ENCODE measurements at regions not wholly inside any gene's neighbourhood (a gene's known extent, or its start where the extent isn't known, plus 50 kb on each side); places are given as distances from the start of the nearest gene placed in this dataset.

DNA sequence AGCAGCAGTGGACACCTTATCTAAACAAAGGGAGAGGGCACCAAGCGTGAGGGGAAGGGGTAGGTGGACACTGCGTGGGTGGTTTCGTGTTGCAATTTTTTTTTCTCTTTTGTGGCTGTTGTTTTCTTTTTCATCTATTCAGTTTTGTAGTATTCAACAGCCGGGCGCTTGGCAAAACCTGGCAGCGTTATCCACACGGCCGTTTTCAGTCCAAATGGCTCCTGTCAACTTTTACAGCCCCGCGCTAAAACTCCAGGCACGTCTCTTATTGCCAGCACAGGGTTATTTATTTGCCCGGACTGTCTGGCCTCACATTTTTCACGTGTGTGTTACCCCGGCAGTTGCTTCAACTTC, 192.2 kb downstream of the BCOR start:
- no peak for DNase-seq

- DNase-seq, result no peak
Measured at GRCh38 chrX:39905946-39906345, 191.8 kb downstream of the BCOR start.

- DNase-seq, result peak; percentile 81
Measured at GRCh38 chrX:39907964-39908661, 189.6 kb downstream of the BCOR start.

DNA sequence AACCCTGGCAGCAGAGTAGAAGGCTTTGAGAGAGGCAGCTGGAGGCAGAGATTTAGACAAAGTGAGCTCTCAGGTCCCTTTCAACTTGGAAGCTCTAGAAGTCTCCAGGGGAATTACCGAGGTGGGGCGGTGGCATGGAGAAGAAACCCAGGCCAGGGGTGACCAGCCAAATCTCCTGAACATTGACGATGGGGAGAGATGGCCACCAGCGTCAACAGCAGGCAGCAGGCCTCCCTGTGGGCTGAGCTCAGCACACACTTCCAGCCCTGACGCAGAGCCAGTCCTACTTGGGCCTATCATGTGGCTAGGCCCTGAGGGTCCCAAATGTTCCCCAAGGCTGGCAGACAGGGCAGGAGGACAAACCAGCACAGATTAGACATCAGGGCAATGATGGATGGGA, 187.8 kb downstream of the BCOR start:
- DNase-seq, result no peak

DNA sequence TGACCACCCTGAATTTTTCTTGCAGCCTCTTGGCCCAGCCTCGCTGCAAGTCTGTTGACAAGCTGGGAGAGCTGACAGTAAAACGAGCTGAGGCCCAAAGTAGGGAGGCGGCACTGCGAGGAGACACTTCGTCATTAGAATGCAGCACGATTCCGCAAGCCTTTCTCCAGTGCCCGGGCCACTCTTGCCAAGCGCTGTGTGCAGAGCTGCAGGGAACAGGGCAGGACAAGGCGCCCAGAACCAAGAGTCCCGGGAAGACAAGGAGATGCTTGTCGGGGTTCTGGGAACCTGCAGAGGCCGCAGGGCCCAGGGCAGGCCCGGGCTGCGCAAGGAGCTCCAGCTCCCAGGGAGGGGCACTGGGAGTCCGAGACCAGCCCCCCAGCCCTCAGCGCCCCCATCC, 187.1 kb downstream of the BCOR start:
- DNase-seq, result no peak

DNA sequence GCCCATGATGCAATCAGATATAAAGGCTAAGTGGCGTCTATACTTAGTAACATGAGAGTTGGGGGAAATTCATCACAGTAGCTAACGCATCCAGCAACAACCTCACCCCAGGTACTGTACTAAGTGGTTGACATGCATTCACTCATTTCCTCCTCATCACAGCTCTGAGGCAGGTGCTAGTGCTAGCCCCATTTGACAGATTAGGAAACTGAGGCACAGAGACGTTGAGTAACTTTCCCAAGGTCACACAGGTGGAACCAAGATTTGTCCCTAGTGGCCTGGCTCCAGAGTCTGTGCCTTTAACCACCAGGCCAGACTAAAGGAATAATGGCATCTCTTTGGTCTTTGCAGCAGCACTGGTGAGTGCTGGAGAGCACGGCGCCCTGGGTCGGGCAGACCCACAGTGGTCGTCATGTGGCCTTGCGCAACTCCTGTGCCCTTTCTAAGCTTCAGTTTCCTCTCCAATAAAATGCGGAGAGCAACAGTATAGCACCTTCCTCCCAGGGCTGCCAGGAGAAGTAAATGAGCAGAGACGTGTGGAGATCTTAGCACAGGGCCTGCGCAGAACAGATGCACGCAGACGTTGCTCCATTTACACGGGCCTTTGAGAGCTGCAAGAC, 186.4 kb downstream of the BCOR start:
- DNase-seq, result no peak

DNA sequence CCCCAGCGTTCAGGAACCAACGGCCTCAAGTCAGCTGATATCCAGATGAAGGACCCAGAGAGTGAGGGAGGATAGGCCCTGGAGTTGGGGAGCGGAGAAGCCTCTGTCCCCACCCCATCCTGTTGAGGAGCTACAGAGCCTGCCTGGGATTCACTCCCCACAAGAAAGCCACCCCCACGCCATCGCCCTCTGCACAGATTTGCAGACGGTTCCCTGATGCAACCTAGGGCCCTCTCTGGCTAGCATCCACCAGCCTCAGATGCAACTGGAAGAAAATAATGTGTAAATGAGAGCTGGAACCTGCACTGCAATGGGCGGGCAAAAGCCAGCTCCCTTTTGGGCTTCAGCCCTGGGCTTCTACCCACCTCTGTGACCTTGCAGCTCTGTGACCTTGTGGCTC, 185.6 kb downstream of the BCOR start:
- DNase-seq, result no peak

GRCh38 chrX:39915081-39915480, 182.7 kb downstream of the BCOR start:
- DNase-seq, result no peak

DNA sequence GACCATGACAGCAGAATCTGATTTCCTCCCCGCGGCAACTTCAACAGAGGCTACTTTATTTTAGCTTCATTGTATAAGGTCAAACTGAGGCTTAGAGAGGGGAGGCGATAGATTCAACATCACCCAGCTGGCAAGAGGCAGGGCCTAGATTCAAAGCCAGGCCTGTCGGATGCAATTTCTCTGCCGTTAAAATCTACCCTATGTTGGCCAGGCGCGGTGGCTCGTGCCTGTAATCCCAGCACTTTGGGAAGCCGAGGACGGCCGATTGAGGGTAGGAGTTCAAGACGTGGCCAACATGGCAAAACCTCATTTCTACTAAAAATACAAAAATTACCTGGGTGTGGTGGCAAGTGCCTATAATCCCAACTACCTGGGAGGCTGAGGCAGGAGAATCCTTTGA, 182.2 kb downstream of the BCOR start:
- DNase-seq, result no peak

- no peak for DNase-seq
Measured at GRCh38 chrX:39921838-39922237, 175.9 kb downstream of the BCOR start.

GRCh38 chrX:39922488-39922887, 175.3 kb downstream of the BCOR start:
- DNase-seq, result no peak

- no peak for DNase-seq
Measured at GRCh38 chrX:39922926-39923325, 174.8 kb downstream of the BCOR start.

DNA sequence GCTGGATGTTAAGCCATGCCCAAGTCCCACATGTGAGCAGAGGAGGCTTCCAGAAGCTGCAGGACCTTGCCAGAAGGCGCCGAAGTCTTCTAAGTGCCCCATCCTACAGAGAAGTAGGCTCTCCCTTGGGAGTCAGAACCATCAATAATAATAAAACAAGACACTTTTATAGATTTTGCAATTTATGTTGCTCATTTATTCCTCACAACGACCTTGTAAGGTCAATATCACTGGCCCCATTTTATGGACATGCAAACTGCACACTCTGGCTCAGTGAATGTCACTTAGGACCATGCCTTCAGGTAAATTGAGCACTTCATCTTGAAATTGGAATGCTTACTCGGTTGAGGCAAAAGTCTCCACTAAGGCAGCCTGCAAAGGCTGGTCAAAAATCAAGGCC, 170.4 kb downstream of the BCOR start:
- DNase-seq, result no peak

- no peak for DNase-seq
Measured at GRCh38 chrX:39928704-39929378, 168.9 kb downstream of the BCOR start.

DNA sequence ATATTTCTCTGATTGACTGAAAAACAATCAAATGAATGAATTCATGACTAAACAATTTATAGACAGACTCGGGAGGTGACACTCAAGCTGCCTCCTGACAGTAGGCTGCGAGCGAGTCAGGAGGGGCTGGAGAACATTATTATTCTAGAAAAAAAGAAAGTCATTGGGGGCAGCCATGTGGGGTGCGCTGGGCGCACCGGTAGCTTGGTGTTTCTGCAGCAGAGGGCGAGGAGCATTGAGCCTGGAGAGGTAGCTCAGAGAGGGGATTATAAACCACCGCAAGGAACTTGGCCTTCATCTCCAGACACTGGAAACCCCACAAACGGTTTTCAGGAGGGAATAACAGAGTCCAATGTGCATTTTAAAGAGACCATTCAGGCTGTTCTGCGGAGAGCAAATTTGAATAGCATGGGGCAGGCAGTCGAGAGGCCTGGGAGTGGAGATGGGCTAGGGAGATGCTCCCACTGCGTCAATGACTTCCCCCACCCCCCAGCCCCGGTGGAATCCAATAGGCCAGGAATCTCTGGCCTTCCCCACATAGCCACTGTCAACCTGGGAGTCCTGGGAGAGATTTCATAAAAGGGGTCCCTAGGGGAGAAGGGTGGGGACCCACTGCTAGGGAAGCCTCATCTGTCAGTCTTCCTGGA, 168.3 kb downstream of the BCOR start:
- DNase-seq, result no peak

DNA sequence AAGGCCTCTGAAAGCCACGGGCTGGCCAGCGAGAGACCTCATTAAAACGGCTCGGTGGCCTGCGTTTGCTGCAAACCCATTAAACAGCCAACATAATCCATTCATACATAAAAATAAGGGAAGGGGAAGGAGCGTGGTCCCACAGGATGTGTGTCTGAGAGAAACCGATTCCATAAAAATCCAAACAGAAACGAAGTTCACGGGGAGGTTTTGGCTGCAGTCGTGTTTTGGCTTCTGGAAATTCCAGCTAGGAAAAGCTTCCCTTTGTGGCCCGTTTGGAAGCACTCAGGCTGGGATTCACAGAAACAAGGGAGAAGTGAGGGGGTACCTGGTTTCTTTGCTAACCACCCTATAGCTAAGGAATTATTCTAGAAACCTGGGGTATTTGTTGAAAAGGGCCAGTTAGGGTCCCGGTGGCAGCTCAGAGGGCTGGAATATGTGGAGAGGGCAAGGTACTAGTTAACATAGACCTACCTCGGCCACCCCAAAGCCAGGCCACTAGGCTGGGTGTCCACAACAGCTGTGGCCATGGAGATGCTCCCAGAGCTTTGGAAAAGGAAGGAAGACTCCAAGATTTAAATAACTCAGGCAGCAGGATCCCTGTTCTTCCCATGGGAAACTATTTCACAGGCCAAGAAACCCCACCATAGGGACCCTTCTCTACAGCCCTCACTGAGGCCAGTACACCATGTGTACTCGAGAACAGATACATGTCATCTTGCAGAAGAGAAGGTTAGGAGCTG, 166.8 kb downstream of the BCOR start:
- no peak for DNase-seq

DNA sequence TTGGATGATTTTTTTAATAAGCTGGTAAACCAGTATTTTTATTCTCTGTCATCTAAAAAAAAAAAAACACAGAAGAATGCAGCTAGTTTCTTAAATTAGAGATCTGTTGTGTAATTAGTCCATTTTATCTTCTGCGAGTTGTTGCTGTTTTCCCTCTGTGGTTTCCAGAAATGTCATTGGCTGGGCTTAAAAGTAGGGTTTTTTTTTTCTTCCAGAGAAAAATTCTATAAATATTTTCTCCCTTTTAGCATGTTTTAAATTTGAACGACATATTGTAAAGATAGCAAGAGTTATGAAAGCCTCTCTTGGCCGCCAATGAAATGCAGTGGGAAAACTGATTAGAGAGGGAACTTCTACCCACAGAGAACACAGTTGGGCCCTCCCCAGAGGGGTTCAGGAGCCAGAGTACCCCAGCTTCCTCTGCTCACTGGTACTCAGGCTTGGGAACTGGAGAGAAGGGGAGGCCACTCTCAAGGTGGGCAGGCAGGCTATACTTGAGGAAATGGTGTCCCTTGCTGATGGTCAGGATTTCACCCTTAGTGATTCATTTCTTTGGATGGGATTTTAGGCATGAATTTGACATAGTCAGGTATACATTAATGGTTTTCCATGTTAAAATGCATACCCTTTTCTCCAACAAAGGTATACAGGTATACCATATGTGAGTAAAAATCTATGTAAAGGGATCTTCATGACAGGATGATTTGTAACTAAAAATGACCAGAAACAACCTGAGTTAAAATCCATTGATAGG, 166.1 kb downstream of the BCOR start:
- DNase-seq, result no peak

DNA sequence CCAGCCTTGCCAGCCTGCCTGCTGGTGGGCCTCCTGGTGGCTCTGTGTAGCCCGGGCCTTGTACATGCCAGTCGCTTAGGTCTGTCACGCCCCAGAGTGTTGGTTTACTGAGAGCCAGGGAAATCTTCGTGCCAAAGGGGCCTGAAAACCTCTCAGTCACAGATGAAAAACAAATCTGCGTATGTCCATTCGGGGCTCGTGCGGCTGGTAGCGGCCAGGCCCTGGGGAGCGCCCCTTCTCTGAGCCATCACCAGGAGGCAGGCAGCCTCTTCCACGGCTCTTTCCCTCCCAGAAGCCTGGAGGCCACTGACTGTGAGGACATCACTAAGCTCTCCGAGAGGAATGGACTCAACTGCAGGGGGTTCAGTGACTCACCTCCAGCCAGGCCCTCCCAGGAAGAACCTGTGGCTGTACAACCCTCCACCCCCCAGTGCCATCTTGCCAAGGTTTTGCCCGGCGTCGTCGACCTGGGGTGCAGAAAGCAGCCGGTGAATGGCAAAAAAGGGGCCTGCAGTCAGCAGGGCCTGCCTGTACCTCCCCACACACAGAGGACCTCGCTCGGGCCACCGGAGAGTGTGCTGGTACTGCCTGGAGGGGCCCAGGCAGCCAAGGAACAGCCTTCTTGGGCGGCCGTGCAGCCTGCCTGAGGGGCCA, 162.2 kb downstream of the BCOR start:
- no peak for DNase-seq

GRCh38 chrX:39936886-39937770, 160.6 kb downstream of the BCOR start:
- peak; percentile 43 for DNase-seq

- DNase-seq, result no peak
Measured at GRCh38 chrX:39938466-39938865, 159.3 kb downstream of the BCOR start.

GRCh38 chrX:39939678-39940077, 158.1 kb downstream of the BCOR start:
- no peak for DNase-seq
